Fibroblast of lung (primary cell): ENCODE measurements at regions not wholly inside any gene's neighbourhood (a gene's known extent, or its start where the extent isn't known, plus 50 kb on each side); places are given as distances from the start of the nearest gene placed in this dataset.
"Not testable (repeated sequence)": the region's sequence is repeated elsewhere in the genome, so short reads cannot be mapped to it uniquely, and the experiment has no call there.

Source experiments
- DNase-seq, 2 donors: peaks; one replicate each; pipeline versions ENCODE4 v3.0.0 to v3.0.0-alpha.2; 2010; ENCODE audit warnings: low read depth in 2 of 2
- H2AFZ ChIP-seq: 2 replicates; pipeline ENCODE4 v1.5.1; 2012; ENCODE audit warnings: low read length, control low read depth, inconsistent platforms
- H3K27ac ChIP-seq: 2 replicates; pipeline ENCODE4 v1.5.1; 2011; ENCODE audit warnings: low read length, control low read depth; ENCODE audit not compliant: insufficient read depth
- H3K27me3 ChIP-seq: 2 replicates; pipeline ENCODE4 v1.5.1; 2011; ENCODE audit warnings: mild to moderate bottlenecking, low read length; ENCODE audit not compliant: control insufficient read depth, insufficient read depth
- H3K36me3 ChIP-seq: 2 replicates; pipeline ENCODE4 v1.5.1; 2011; ENCODE audit warnings: low read length; ENCODE audit not compliant: control insufficient read depth, insufficient read depth
- H3K4me1 ChIP-seq: 2 replicates; pipeline ENCODE4 v1.5.1; 2011; ENCODE audit warnings: low read length; ENCODE audit not compliant: control insufficient read depth, insufficient read depth; ENCODE audit errors: extremely low read depth
- H3K4me2 ChIP-seq: 2 replicates; pipeline ENCODE4 v1.5.1; 2011; ENCODE audit warnings: low read length, control low read depth; ENCODE audit not compliant: insufficient read depth; ENCODE audit errors: extremely low read depth
- H3K4me3 ChIP-seq, 4 experiments: fragments of 200-600 bp in 1 of 4; sonication (generic) in 1 of 4; replicated peaks in 1 of 4; 2 replicates each; pipeline ENCODE4 v1.5.1; 2011 to 2016; ENCODE audit warnings: low read length in 4 of 4, low read depth in 3 of 4, mild to moderate bottlenecking in 3 of 4, control low read depth in 2 of 4, inconsistent platforms in 1 of 4, mixed read lengths in 1 of 4; ENCODE audit not compliant: insufficient read depth in 1 of 4; ENCODE audit errors: control extremely low read depth in 1 of 4
- H3K79me2 ChIP-seq: 2 replicates; pipeline ENCODE4 v1.5.1; 2012; ENCODE audit warnings: mild to moderate bottlenecking, low read length, inconsistent platforms; ENCODE audit not compliant: control insufficient read depth, insufficient read depth
- H3K9ac ChIP-seq: 2 replicates; pipeline ENCODE4 v1.5.1; 2011; ENCODE audit warnings: mild to moderate bottlenecking, low read length, control low read depth; ENCODE audit not compliant: insufficient read depth
- H3K9me3 ChIP-seq: 2 replicates; pipeline ENCODE4 v1.5.1; 2012; ENCODE audit warnings: low read depth, low read length; ENCODE audit not compliant: control insufficient read depth, insufficient read depth
- H4K20me1 ChIP-seq: 2 replicates; pipeline ENCODE4 v1.5.1; 2011; ENCODE audit warnings: low read length; ENCODE audit not compliant: control insufficient read depth, insufficient read depth; ENCODE audit errors: extremely low read depth
- CTCF ChIP-seq, 2 donors: IDR thresholded peaks in 1 of 2; conservative IDR thresholded peaks in 1 of 2; 1 replicate in 1 of 2; 2 replicates in 1 of 2; pipeline ENCODE4 v1.5.1; 2011 to 2012; ENCODE audit warnings: low read length in 2 of 2, control low read depth in 1 of 2, inconsistent platforms in 1 of 2, low read depth in 1 of 2, mild to moderate bottlenecking in 1 of 2
- EZH2 ChIP-seq: IDR thresholded peaks from 2 replicates; pipeline ENCODE4 v1.5.1; 2012; ENCODE audit warnings: low read length, control low read depth, mild to moderate bottlenecking; ENCODE audit errors: missing control alignments

DNA sequence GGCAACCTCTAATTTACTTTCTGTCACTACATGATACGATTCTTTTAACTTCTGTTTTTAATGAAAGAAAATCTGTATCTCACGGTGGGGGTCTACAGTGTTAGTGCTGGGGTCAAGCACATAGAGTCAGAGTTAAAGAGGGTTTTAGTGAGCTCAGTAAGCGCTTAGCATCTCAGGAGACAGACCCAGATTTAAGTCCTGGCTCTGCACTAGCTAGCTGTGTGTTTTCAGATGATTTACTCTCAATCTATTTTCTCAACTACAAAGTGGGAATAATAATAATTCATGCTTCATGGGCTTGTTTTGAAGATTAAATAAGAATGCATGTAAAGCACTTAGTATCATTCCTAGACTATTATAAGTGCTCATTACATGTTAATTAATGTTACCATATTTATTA lies 63.4 kb upstream of the KBTBD8 start:
- H3K9me3 ChIP-seq = no peaks in the 10 kb centered on the region
- no peak overlapping the region for H3K27ac ChIP-seq
- H2AFZ ChIP-seq = no peak overlapping the region
- no peak overlapping the region for H3K4me3 ChIP-seq
- no peaks in the 10 kb centered on the region for H4K20me1 ChIP-seq
- no peak overlapping the region for H3K9ac ChIP-seq
- no peaks in the 10 kb centered on the region for H3K27me3 ChIP-seq
- TF ChIP-seq CTCF (conservative IDR thresholded peaks at IDR 0.05 in 1 of 2, IDR thresholded peaks at IDR 0.05 in 1 of 2; ENCODE audit: low read depth in 1 of 2, low read length in 2 of 2) = no peak
- TF ChIP-seq EZH2 = no peak
- H3K79me2 ChIP-seq = no peaks in the 10 kb centered on the region
- H3K4me1 ChIP-seq = no peaks in the 10 kb centered on the region
- DNase-seq = no peak
- no peak overlapping the region for H3K4me2 ChIP-seq
- H3K36me3 ChIP-seq = no peaks in the 10 kb centered on the region

- H4K20me1 ChIP-seq, H2AFZ ChIP-seq, H3K9me3 ChIP-seq, H3K27ac ChIP-seq, H3K36me3 ChIP-seq, H3K4me1 ChIP-seq, H3K4me2 ChIP-seq, H3K27me3 ChIP-seq, H3K9ac ChIP-seq, H3K79me2 ChIP-seq, H3K4me3 ChIP-seq: not testable (repeated sequence)
- DNase-seq = peak in 1 of 2 donors; percentile 1
Measured at GRCh38 chr3:66937041-66937440, 61.1 kb upstream of the KBTBD8 start.

DNA sequence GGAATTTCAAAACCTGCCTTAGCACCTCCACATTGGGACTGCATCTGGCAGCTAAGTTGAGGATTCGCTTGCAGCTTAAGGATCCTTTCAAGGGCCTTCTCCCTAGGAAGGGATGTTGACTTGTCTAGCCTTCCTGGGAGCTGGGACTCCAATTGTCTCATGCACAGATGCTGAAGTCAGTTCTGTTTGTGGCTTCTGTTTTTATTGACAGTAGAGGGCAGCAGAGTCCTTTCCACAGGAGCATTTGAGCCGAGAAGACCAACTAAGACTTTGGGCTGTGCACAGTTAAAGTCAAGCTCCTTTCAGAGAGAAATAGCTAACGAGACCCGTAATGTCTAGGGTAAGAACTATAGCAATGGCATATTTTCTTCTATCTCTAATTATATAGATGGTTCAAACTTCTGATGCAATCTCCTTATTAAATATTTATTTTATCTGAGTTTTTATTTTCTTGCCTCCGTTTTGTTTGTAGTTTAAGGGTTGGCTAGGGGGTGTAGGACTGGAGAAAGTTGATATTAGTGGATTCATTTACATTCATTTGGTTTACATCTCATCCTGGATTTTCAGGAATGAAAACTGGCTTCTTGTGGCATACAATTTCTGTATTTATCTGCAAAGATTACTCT lies 59.7 kb upstream of the KBTBD8 start:
- Histone ChIP-seq H3K27me3 (no peaks in the 10 kb centered on the region), H4K20me1 (no peaks in the 10 kb centered on the region), H3K36me3 (no peaks in the 10 kb centered on the region), H3K4me3 (no peak overlapping the region), H3K9me3 (no peaks in the 10 kb centered on the region), H3K27ac (no peak overlapping the region), H3K9ac (no peak overlapping the region), H3K4me2 (no peak overlapping the region), H3K79me2 (no peaks in the 10 kb centered on the region), H3K4me1 (no peaks in the 10 kb centered on the region), H2AFZ (no peak overlapping the region)
- peak; percentile 48 to 72 for DNase-seq
- TF ChIP-seq EZH2 (no peak), CTCF (conservative IDR thresholded peaks at IDR 0.05 in 1 of 2, IDR thresholded peaks at IDR 0.05 in 1 of 2; ENCODE audit: low read depth in 1 of 2, low read length in 2 of 2) (peak; percentile 82 to 86)
